NCI-H146 treated with DMSO at 0.1 percent for 48 hours (cell line): ENCODE measurements at regions not wholly inside any gene's neighbourhood (a gene's known extent, or its start where the extent isn't known, plus 50 kb on each side); places are given as distances from the start of the nearest gene placed in this dataset.
A peak's percentile ranks its signal among the peaks of the same experiment; 100 is the strongest.
"Not testable (repeated sequence)": the region's sequence is repeated elsewhere in the genome, so short reads cannot be mapped to it uniquely, and the experiment has no call there.

Experiments used
- DNase-seq: peaks from one replicate; lab custom pipeline; 2025; ENCODE audit not compliant: unreplicated experiment; lab: John Stamatoyannopoulos, UW

GRCh38 chr13:52565324-52565723 is 76.9 kb upstream of the HNRNPA1L2 start:
- DNase-seq = not testable (repeated sequence)

GRCh38 chr13:52569904-52570602 is 72.2 kb upstream of the HNRNPA1L2 start:
- DNase-seq = peak; percentile 1

- not testable (repeated sequence) for DNase-seq
Measured at GRCh38 chr13:52571163-52571562, 71.1 kb upstream of the HNRNPA1L2 start.

GRCh38 chr13:52582962-52583361 is 59.3 kb upstream of the HNRNPA1L2 start:
- DNase-seq = not testable (repeated sequence)
